ENCODE measurements at regions not wholly inside any gene's neighbourhood (a gene's known extent, or its start where the extent isn't known, plus 50 kb on each side); places are given as distances from the start of the nearest gene placed in this dataset.

GRCh38 chr2:120578576-120579352, 156.9 kb upstream of the GLI2 start:
- CTCF ChIA-PET = no interaction called here
- peaks cover 4% of the 10 kb centered on the region for H3K4me1 ChIP-seq (ENCODE audit: insufficient read depth, low read length, poor library complexity, severe bottlenecking)
- H3K4me3 ChIP-seq (ENCODE audit: low read depth, low read length, poor library complexity, severe bottlenecking) = no peak overlapping the region
- TF ChIP-seq, protein P1, sequence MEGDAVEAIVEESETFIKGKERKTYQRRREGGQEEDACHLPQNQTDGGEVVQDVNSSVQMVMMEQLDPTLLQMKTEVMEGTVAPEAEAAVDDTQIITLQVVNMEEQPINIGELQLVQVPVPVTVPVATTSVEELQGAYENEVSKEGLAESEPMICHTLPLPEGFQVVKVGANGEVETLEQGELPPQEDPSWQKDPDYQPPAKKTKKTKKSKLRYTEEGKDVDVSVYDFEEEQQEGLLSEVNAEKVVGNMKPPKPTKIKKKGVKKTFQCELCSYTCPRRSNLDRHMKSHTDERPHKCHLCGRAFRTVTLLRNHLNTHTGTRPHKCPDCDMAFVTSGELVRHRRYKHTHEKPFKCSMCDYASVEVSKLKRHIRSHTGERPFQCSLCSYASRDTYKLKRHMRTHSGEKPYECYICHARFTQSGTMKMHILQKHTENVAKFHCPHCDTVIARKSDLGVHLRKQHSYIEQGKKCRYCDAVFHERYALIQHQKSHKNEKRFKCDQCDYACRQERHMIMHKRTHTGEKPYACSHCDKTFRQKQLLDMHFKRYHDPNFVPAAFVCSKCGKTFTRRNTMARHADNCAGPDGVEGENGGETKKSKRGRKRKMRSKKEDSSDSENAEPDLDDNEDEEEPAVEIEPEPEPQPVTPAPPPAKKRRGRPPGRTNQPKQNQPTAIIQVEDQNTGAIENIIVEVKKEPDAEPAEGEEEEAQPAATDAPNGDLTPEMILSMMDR (conservative IDR thresholded peaks at IDR 0.05; ENCODE audit: low read depth, low read length) = no peak
- TF ChIP-seq EZH2 (IDR thresholded peaks at IDR 0.05; ENCODE audit: borderline replicate concordance, low read depth, low read length, poor library complexity, severe bottlenecking) = no peak
- peaks cover 16% of the 10 kb centered on the region for H3K27me3 ChIP-seq (replicated peaks; ENCODE audit: insufficient read depth, low read depth, low read length, poor library complexity)
- no peak overlapping the region for H3K27ac ChIP-seq (ENCODE audit: low read depth, low read length, poor library complexity, severe bottlenecking)
- intact Hi-C loops (cut with micrococcal nuclease; ENCODE audit: unreplicated experiment) = no loop called here
- POLR2A ChIA-PET (ENCODE audit: low non-redundant PET) = no interaction called here
- no TSS peak for BruUV-seq (replicated peaks)
- H3K36me3 ChIP-seq (ENCODE audit: insufficient read depth, low read length, poor library complexity, severe bottlenecking) = no peaks in the 10 kb centered on the region
- no peak for DNase-seq (ENCODE audit: low spot score)
- H3K9me3 ChIP-seq (ENCODE audit: low read depth, low read length, poor library complexity, severe bottlenecking) = no peaks in the 10 kb centered on the region

- ChIA-PET CTCF (no interaction called here), POLR2A (ENCODE audit: low non-redundant PET) (no interaction called here)
- no peak for DNase-seq (ENCODE audit: low spot score)
- peaks cover 16% of the 10 kb centered on the region for H3K27me3 ChIP-seq (replicated peaks; ENCODE audit: insufficient read depth, low read depth, low read length, poor library complexity)
- no peak for TF ChIP-seq EZH2 (IDR thresholded peaks at IDR 0.05; ENCODE audit: borderline replicate concordance, low read depth, low read length, poor library complexity, severe bottlenecking)
- TF ChIP-seq, protein P1 (conservative IDR thresholded peaks at IDR 0.05; ENCODE audit: low read depth, low read length) = no peak
- no peaks in the 10 kb centered on the region for H3K9me3 ChIP-seq (ENCODE audit: low read depth, low read length, poor library complexity, severe bottlenecking)
- H3K4me3 ChIP-seq (ENCODE audit: low read depth, low read length, poor library complexity, severe bottlenecking) = no peak overlapping the region
- no peaks in the 10 kb centered on the region for H3K36me3 ChIP-seq (ENCODE audit: insufficient read depth, low read length, poor library complexity, severe bottlenecking)
- intact Hi-C loops (cut with micrococcal nuclease; ENCODE audit: unreplicated experiment) = no loop called here
- peaks cover 4% of the 10 kb centered on the region for H3K4me1 ChIP-seq (ENCODE audit: insufficient read depth, low read length, poor library complexity, severe bottlenecking)
- H3K27ac ChIP-seq (ENCODE audit: low read depth, low read length, poor library complexity, severe bottlenecking) = no peak overlapping the region
- BruUV-seq (replicated peaks) = no TSS peak
Observed at GRCh38 chr2:120579916-120580685, 155.6 kb upstream of the GLI2 start.

DNA sequence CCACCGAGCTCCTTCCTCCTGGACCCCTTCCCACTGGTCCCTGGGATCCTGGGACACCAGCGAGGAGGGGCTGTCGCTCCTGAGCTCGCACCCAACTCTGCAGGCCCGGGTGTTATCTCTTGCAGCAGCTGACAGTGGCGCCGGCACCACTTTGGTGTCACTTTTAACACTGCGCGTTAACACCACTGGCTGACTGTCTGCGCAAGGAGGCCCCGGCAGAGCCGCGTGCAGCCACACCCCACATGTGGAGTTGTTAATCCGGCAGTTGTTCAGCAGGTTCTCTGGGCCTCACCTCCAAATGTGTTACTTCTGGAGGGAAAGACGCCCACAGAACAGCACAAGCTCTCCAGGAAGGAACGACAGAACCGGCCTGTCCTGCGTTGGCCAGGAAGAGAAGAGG, 155.0 kb upstream of the GLI2 start:
- Histone ChIP-seq H3K4me1 (ENCODE audit: insufficient read depth, low read length, poor library complexity, severe bottlenecking) (peaks cover 4% of the 10 kb centered on the region), H3K27me3 (replicated peaks; ENCODE audit: insufficient read depth, low read depth, low read length, poor library complexity) (peaks cover 16% of the 10 kb centered on the region), H3K36me3 (ENCODE audit: insufficient read depth, low read length, poor library complexity, severe bottlenecking) (no peaks in the 10 kb centered on the region), H3K4me3 (ENCODE audit: low read depth, low read length, poor library complexity, severe bottlenecking) (no peak overlapping the region), H3K9me3 (ENCODE audit: low read depth, low read length, poor library complexity, severe bottlenecking) (no peaks in the 10 kb centered on the region), H3K27ac (ENCODE audit: low read depth, low read length, poor library complexity, severe bottlenecking) (no peak overlapping the region)
- CTCF ChIA-PET = no interaction called here
- intact Hi-C loops (cut with micrococcal nuclease; ENCODE audit: unreplicated experiment) = no loop called here
- POLR2A ChIA-PET (ENCODE audit: low non-redundant PET) = no interaction called here
- no TSS peak for BruUV-seq (replicated peaks)
- TF ChIP-seq, protein P1 (conservative IDR thresholded peaks at IDR 0.05; ENCODE audit: low read depth, low read length) = no peak
- no peak for TF ChIP-seq EZH2 (IDR thresholded peaks at IDR 0.05; ENCODE audit: borderline replicate concordance, low read depth, low read length, poor library complexity, severe bottlenecking)
- DNase-seq (ENCODE audit: low spot score) = no peak
